T-helper 9 cell (primary cell): ENCODE measurements at regions not wholly inside any gene's neighbourhood (a gene's known extent, or its start where the extent isn't known, plus 50 kb on each side); places are given as distances from the start of the nearest gene placed in this dataset.

Source experiments
- DNase-seq: peaks from one replicate; pipeline ENCODE4 v3.0.0-alpha.2; 2020

DNA sequence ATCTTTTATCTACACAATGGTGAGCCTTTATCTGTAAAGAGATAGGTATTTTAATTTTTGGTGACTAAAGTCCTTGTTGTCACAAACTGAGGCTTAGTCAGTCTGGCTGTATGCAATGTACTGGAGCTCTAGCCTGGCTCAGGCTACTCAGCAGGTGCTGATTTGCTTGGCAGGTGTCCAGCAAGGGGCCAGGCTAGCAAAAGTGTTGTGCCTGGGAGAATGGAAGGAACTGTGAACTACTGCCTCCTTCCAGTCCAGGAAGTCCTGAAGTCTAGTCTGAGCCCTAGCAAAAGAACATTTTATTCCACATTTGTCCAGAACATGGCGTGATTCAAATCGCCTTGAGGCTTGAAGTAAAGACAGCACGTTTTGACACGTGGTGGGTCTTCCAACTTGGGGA, 260.5 kb downstream of the CCDC85A start:
- DNase-seq: no peak

DNA sequence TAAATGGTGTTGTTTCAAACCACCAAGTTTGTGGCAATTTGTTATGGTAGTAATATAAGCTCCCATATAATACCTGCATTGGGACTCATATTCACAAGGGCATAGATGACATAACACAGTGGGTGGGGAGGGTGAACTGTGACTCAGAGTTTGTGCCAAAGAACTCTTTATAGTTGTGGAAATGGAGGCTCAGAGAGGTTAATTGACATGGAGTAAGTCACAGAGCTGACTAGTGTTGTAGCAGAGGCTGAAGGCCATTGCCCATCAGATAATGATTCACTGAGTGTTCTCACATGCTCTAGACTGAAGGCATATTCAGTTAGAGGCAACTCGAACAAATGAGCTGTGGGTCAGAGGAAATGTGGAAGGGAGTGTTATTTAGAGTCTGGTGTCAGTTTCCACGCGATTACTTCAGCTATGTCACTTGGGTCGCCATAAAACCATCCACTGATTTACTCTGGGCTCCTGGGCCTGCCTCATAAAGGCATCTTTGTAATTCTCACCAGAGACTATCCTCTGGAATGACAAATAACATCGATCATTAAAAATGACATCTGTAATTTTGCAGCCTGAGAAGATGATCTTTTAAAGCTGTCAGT, 264.7 kb downstream of the CCDC85A start:
- DNase-seq: no peak

DNA sequence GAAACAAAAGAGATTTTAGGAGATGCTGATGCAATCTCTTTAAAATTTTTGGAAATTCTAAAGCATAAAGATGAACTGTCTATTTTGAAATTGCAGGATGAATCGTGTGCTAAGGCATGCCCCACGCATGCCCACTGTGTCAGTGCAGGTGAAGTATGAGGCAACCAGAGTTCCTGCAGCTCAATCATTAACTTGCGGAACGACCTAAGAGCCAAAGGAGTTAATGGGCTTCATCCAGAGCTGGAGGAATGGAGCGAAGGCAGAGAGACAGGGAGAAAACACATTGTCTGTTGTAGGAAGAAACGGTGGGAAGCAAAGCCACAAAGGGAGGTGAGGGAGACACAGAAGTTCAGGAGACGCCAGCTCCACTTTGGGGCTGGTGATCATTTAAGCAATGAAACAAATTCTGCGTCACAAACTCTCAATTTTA, 265.2 kb downstream of the CCDC85A start:
- no peak for DNase-seq

DNA sequence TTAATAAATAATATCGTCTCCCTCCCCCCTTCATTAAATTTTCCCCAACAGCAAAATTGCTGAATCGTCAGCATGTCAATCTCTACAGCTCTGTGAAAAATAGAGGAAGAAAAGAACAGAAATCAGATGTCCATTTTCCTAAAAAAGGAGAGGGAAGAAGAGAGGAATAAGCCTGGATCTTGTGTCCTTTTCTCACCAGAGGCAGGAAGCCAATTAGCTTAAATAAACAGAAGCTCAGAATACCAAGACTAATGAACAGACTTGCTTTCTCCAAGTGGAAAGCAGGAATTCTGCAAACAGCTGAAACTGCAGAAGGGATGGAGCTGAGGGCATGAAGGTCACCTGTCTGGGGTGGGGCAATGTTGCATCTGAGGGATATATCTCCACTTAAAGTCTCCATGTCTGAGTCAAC, 265.7 kb downstream of the CCDC85A start:
- DNase-seq: no peak

DNA sequence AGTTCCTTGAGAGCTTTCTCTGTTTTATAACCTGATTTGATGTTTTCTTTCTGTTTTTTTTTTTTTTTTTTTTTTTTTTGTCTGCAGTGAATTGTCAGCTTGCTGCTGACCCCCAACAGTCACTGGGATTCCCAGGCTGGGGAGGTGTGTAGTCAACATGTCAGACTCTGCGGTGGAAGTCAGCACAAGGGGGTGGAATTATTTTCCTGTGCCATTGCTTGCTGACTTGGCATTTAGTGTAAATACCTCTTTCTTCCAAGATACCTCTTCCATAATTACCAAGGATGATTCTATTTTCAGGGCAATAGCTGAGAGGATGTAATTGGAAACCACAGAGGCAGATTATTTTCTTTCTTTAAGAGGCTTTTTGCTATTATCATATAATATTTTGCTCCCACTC, 266.3 kb downstream of the CCDC85A start:
- no peak for DNase-seq

DNA sequence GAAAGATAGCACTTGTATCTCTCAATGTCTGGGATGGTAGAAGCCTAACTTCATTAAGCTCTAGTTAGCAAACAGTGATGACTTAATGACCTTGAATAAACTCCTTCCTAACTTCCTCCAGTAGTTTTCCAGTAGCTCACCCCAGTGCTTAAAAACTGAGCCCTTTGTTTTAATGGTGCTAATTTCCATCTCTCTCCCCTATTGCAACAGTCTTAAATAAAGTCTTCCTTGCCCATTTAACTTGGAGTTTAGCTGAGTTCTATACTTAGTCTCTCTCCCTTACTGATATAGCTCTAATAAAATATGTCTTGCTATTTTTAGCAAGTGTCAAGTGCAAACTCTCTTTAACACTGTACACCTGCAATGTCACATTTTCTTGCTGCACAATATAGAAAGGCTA, 267.0 kb downstream of the CCDC85A start:
- DNase-seq: no peak

DNA sequence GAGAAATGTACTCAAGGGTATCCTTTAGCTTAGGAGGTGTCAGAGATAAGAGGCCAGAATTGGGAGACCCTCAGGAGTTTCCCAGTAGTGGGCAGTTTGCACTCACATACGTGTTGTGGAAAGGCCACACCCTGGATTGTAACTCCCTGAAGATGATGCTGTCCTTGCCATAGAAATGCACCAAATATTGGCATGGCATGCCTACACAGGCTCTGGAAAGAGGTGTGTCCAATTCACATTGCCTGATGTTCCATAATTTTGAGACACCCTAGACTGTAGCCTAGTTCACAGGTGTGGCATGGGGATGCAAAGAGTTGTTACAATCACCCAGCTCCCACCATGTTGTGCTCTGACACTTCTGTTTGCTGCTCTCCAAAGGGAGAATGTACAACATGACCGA, 271.9 kb downstream of the CCDC85A start:
- no peak for DNase-seq

DNA sequence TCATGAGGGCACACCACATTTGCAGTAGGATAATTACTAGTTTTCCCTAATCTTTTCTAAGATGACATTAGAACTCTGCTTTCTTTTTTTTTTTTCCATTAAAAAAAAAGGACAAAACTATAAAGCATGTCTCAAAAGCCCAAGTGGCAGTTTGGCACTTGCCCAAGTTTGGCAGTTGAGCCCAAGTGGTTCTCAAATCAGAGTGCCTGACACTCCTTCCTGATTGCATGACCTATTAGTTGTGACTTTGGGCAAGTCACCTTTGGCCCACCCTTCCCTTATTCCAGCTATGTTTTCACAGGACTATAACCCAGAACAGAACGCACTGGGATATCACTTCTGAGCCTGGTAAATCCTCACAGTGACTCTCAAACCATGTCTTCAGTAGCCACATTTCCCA, 273.0 kb downstream of the CCDC85A start:
- DNase-seq: no peak

DNA sequence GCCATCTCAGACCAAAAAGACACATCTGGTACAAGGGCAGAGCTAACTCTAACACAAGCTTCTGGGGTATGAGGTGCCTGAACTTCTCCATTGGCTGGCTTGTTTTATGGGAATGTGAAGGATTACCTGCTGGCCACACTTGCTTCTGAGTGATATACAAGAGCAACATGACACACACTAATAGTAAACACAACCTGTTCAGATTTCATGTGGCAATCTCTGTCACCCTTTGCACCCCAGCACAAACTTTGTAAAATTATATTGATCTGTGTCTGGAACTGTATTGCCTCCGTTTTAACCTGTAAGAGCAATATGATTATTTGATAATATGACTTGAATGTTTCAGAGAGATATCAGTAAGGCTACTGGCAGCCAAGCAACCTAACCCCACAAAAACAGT, 276.7 kb downstream of the CCDC85A start:
- DNase-seq: no peak

DNA sequence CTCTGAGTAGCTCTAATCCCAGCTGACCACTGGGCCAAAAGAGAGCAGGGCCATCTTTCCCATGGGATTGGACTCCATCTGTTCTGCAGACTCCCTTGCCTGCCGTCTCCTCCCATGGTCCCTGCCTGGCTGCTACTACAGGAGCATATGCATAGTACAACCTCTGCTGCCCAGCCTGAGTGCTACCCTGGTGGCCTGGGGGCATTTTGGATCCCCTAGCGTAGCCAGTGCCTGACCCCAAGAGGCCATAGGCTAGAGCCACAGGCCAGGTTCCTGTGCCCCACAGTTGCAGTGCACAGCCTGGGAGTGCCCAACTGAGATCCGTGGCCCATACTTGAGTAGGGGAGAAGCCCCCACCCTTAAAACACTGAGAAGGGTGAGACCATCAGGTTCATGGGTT, 280.3 kb downstream of the CCDC85A start:
- no peak for DNase-seq

DNA sequence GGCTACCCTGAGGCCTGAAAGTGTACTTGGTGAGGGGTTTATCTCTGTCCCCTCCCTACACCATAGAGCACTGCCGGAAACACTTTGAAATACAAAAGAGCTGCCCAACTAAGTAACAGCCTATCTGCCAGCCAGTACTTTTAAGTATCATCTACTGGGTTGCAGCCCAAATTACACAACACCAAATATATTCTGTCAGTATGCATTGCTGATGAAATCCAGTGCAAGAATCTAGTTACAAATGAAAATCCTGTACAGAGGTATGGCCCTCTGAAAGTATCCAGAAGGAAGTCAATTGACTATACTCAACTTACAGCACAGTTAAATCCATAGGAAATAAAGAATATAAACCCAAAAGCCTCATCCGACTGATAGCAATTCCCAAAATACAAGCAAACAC, 280.8 kb downstream of the CCDC85A start:
- no peak for DNase-seq

DNA sequence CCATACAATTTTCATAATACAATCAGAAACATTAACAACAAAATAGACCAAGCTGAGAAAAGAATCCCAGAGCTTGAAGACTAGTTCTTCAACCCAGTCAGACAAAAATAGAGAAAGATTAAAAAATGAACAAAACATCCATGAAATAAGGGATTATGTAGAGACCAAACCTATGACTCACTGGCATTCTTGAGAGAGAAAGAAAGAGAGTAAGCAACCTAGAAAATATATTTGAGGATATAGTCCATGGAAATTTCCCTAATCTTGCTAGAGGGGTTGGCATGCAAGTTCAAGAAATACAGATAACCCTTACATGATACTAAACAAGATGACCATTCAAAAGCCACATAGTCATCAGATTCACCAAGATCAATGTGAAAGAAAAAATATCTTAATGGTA, 281.7 kb downstream of the CCDC85A start:
- DNase-seq: no peak

DNA sequence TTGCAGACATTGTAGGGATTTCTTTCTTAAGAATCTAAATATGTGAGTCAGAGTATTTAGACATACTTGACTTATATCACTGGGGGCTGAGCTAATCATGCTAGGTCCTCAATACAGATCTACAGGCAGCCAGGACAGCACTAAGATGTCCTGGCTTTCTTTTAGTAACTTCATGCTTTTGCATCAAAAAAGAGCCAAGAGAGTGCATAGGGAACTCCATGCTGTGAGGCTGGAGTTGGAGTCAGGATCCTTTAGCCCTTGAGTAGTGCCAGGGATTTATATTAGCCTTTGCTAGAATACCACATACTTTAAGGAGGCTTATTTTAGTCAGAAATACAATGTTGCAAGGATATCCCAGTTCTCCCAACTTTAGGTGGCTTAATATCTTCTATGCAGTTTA, 289.7 kb downstream of the CCDC85A start:
- DNase-seq: no peak

DNA sequence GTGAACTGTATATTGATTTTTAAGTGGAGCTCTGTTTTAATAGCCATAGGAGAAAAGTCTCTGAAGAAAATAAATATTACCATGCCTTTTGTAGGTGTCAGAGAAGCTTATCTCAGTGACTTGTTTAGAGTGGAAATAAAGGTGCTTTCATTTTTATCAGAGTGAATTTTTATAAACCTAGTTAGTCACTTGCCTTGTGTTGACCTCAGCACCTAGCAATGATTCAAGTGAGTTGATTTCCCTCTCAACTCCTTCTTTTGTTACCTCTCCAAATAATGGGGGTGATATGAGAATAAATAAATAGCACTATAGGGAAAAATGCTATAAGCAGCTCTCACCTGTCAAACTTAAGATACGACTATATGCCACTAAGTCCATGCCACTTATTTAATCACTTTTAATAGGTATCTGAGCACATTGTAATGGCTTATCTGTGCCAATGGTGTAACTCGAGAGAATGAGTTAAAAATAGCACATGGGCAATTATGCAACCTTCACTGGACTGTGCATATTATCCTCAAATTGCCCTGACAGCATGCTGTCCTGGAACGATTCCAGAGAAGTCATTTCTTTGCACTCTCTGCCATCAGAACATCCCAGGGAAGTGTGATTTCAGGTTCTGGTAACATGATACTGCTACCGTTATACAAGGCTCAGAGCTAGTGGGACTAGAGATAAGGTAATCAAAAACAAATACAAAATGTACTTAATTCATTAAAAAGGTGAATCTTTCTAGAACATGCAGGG, 290.8 kb downstream of the CCDC85A start:
- no peak for DNase-seq

DNA sequence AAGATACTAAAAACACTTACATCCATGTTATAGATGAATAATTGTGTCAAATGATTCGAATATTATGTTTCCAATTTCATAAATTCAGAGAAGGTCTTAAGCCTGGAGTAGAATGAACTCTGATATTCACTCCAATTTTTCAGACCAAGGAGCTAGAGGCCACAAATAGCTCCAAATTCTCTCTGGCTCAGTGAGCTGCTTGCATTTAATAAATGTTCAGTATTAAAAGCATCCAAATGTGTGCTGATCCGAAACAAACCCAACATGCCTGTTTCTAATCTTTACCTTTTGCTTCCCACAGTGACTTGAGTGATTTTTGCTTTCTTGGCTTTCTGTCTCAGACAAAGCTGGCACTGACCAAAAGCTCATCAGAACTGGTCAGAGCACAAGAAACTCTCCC, 291.4 kb downstream of the CCDC85A start:
- no peak for DNase-seq

DNA sequence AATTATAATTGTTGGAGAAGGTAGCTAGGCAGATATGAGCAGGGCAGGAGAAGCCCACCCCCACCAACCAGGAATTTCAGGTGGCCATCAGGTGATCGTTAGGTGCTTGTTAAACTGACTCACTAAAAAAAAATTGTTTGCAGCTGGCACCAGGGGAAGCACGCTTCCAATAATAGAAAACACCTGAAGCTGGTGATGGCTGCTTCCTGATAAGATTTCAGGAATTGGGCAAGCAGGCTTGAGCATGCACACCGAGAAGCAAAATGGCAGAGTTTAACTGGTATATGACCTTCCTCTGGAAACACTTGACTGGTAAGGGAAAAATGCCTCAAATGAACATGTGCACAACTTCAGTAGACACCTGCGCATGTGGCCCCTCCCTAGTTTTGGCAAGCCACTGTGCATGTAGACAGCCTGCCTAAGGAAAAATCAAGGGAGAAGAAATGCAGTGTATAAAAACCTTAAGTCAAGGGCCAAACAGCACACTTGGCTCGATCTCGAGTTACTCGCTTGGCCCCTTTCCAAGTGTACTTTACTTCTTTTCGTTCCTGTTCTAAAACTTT, 292.8 kb downstream of the CCDC85A start:
- DNase-seq: no peak

DNA sequence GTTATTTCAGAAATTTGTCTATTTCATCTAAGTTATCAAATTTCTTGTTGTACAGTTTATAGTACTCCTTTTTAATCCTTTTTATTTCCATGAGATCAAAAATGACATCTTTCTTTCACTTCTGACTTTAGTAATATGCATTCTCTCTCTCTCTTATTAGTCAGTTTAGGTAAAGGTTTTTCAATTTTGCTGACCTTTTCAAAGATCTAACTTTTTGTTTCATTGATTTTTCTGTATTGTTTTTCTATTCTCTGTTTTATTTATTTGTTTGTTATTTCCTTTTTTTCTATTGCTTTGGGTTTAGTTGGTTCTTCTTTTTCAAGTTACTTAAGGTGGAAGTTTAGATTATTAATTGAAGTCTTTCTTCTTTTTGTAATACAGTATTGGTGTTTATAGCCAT, 294.2 kb downstream of the CCDC85A start:
- no peak for DNase-seq

DNA sequence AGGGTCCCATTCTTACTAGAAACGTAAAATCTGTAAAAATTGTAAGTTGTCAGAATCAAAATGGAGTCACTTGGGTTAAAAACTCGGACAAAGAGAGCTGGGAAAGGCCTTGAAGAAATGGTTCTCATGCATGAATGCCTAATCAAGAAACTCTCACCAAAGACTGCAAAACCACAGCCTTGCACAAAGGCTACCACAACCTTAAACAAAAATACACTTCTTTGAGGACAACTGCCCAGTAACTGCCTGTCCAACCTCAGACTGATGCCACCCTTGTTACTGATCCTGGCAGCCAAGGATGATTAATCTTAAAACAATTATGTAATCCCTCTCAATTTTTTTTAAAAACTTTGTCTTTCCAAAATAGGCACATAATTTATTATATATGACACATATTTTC, 299.3 kb downstream of the CCDC85A start:
- DNase-seq: no peak

DNA sequence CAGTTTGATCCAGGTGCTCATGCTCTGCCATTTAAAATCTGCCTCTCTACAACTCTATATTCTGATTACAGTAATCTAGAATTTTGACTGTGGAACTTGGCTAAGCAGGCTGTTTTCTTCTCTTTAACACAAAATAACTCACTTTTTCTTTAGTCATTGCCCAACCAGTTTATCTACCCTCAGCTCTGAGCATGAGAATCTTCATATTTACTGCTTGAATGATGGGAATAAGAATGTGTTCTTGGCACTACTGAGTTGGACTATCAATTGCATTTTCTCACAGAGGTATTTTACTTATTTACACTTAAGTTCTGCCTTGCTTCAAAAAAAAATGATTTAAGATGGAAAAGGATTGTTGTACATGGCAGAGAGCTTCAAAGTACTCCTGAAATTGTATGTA, 301.1 kb downstream of the CCDC85A start:
- no peak for DNase-seq

DNA sequence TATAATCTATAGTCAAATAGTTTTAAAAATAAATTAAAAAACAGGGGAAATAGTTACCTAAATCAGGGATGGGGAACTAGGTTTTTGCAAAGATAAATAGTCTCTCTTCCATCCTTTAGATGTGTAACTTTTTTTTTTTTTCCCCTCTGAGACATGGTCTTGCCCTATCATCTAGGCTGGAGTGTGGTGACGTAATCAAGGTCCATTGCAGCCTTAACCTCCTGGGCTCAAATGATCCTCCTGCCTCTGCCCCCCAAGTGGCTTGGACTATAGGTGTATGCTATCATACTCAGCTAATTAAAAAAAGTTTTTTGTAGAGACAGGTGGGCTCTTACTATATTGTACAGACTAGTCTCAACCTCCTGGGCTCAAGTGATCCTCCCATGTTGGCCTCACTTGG, 316.5 kb downstream of the CCDC85A start:
- no peak for DNase-seq

DNA sequence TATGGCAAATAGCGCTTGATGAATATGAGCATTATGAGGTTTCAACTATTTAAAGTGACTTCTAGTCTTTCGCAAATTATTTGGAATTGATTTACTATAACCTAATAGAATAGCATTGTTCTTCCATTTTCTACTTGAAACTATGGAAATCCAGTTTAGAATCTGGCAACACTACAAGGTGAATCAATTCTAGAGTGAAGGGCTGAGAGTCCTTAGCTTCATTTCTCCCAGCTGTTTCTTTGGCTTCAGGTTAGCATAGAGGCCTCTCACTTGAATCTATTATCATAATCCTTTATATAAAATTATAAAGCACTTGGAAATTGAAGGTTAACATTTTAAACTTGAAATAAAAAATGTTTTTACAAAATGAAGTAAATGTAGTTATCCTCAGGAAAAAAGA, 318.8 kb downstream of the CCDC85A start:
- DNase-seq: no peak

DNA sequence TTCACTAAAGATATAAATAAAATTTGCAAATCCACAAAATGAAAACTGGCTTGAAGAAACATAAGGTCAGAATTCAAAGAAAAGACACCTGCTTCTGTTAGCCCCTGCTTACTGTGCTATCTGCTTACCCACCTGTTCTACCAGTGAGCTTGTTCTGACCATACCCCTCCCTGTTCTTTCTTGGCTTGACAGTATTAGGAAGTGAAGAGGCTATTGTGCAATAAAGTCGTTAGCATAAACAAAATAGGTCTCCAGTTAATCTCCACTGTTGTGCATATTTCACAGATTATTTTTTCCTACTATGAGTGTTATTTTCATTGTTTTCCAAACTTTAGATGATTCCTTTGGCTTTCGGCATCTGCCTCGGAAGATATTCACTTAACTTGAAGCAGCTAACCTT, 322.1 kb downstream of the CCDC85A start:
- DNase-seq: no peak

DNA sequence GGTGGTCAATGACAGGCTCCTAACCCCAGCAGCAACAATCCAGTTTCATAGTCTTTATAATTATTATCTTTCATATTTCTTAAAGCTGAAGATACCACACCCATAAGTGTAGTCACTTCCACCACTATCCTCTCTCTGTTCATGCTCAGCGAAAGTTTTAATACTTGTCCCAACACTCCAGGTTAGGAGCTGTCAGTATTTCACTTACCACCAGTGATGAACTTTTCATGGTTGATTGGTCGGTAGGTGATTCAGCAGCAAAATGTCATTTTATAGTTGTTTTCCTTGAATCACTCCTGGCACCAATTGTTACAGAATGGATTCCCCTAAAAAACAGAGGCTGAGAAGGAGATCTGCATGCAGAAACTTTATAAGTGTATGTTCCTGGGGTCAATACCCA, 324.9 kb downstream of the CCDC85A start:
- DNase-seq: no peak

DNA sequence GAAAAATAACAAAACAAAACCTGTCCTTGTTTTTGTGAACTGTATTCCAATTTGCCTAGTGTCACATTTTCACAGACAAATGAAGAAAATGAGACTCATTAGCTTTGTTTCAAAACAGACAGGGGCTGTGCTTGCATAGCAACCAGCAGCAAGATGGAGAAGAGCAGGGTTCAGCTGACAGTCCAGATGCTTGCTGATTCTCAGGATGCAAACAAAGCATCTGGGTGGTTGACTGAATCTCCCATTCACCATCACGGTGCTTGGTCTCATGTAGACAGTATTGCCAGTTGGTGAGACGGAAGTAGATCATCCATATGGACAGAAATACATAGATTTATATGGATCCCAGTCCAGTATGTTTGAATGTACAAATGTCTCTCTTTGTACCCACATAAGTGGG, 326.8 kb downstream of the CCDC85A start:
- no peak for DNase-seq

DNA sequence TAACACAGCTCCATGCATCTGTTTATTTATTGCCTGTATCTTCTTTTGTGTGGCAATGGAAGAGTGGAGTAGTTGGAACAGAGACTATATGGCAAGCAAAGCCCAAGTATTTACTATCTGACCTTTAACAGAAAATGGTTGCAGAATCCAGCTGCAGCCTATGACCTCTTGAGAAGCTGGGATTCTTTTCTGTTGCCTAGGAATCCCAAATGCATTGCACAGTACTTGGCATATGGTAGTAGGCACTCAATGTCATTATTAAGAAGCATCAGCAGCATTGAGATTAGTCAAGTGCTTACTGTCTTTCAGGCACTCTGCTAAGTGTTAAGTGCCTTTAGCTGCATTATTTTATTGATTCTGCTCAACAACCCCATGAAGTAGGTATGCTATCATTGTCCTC, 331.6 kb downstream of the CCDC85A start:
- no peak for DNase-seq
